ENCODE measurements at regions not wholly inside any gene's neighbourhood (a gene's known extent, or its start where the extent isn't known, plus 50 kb on each side); places are given as distances from the start of the nearest gene placed in this dataset.

DNA sequence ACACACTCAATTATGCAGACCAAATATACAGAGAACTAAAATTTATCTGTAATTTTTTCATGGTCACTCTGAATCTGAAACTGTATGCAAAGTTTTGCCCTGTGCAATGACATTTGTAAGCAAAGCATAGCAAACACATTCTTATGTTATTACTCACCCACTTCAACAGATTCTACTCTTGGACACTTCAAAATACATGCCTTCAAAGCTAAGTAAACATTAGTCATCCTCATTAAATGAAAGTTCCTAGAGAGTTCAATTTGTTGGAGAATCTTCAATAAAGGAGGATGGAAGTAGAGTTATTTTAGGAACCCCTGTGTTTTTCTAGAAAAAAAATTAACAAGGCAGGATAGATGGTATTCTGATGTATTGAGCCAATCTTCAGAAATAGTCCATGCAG lies 639.7 kb upstream of the C9orf72 start (continued):
- no peak for TF ChIP-seq TRIM24 (CRISPR knock-in tag; IDR thresholded peaks at IDR 0.05)
- no peak for TF ChIP-seq FOXP1 (IDR thresholded peaks at IDR 0.05)
- TF ChIP-seq FOXP1 (CRISPR knock-in tag; IDR thresholded peaks at IDR 0.05): 0 out of 2 replicates have a peak, but pooled peaks have one; percentile 29
- no peak for TF ChIP-seq RFXANK (CRISPR knock-in tag; IDR thresholded peaks at IDR 0.05)
- TF ChIP-seq REL (CRISPR knock-in tag; conservative IDR thresholded peaks at IDR 0.05): no peak
- TF ChIP-seq ZNF20 (CRISPR knock-in tag; IDR thresholded peaks at IDR 0.05): no peak
- no peak for TF ChIP-seq YEATS4 (CRISPR knock-in tag; IDR thresholded peaks at IDR 0.05; ENCODE audit: borderline replicate concordance)
- TF ChIP-seq ISX (CRISPR knock-in tag; conservative IDR thresholded peaks at IDR 0.05): no peak
- no peak for TF ChIP-seq ZNF674 (CRISPR knock-in tag; IDR thresholded peaks at IDR 0.05; ENCODE audit: low read depth)
- TF ChIP-seq ETV5 (CRISPR knock-in tag; IDR thresholded peaks at IDR 0.05; ENCODE audit: borderline replicate concordance): no peak
- no peak for TF ChIP-seq KAT8 (CRISPR knock-in tag; IDR thresholded peaks at IDR 0.05)
- TF ChIP-seq RBM39 (IDR thresholded peaks at IDR 0.05; ENCODE audit: low read depth, low read length, poor library complexity, severe bottlenecking): no peak
- TF ChIP-seq, protein P1, sequence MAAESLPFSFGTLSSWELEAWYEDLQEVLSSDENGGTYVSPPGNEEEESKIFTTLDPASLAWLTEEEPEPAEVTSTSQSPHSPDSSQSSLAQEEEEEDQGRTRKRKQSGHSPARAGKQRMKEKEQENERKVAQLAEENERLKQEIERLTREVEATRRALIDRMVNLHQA (CRISPR knock-in tag; IDR thresholded peaks at IDR 0.05): no peak
- peak; percentile 64 for TF ChIP-seq TBL1XR1 (IDR thresholded peaks at IDR 0.05; ENCODE audit: borderline replicate concordance, low read length, partially characterized antibody)
- no peak for TF ChIP-seq PLRG1 (conservative IDR thresholded peaks at IDR 0.05)
- TF ChIP-seq, protein P2, sequence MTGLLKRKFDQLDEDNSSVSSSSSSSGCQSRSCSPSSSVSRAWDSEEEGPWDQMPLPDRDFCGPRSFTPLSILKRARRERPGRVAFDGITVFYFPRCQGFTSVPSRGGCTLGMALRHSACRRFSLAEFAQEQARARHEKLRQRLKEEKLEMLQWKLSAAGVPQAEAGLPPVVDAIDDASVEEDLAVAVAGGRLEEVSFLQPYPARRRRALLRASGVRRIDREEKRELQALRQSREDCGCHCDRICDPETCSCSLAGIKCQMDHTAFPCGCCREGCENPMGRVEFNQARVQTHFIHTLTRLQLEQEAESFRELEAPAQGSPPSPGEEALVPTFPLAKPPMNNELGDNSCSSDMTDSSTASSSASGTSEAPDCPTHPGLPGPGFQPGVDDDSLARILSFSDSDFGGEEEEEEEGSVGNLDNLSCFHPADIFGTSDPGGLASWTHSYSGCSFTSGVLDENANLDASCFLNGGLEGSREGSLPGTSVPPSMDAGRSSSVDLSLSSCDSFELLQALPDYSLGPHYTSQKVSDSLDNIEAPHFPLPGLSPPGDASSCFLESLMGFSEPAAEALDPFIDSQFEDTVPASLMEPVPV (CRISPR knock-in tag; IDR thresholded peaks at IDR 0.05): no peak
- TF ChIP-seq, protein P3, sequence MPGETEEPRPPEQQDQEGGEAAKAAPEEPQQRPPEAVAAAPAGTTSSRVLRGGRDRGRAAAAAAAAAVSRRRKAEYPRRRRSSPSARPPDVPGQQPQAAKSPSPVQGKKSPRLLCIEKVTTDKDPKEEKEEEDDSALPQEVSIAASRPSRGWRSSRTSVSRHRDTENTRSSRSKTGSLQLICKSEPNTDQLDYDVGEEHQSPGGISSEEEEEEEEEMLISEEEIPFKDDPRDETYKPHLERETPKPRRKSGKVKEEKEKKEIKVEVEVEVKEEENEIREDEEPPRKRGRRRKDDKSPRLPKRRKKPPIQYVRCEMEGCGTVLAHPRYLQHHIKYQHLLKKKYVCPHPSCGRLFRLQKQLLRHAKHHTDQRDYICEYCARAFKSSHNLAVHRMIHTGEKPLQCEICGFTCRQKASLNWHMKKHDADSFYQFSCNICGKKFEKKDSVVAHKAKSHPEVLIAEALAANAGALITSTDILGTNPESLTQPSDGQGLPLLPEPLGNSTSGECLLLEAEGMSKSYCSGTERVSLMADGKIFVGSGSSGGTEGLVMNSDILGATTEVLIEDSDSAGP (CRISPR knock-in tag; IDR thresholded peaks at IDR 0.05; ENCODE audit: borderline replicate concordance): no peak
- TF ChIP-seq, protein P4, sequence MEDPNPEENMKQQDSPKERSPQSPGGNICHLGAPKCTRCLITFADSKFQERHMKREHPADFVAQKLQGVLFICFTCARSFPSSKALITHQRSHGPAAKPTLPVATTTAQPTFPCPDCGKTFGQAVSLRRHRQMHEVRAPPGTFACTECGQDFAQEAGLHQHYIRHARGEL (CRISPR knock-in tag; IDR thresholded peaks at IDR 0.05): no peak
- TF ChIP-seq, protein P5, sequence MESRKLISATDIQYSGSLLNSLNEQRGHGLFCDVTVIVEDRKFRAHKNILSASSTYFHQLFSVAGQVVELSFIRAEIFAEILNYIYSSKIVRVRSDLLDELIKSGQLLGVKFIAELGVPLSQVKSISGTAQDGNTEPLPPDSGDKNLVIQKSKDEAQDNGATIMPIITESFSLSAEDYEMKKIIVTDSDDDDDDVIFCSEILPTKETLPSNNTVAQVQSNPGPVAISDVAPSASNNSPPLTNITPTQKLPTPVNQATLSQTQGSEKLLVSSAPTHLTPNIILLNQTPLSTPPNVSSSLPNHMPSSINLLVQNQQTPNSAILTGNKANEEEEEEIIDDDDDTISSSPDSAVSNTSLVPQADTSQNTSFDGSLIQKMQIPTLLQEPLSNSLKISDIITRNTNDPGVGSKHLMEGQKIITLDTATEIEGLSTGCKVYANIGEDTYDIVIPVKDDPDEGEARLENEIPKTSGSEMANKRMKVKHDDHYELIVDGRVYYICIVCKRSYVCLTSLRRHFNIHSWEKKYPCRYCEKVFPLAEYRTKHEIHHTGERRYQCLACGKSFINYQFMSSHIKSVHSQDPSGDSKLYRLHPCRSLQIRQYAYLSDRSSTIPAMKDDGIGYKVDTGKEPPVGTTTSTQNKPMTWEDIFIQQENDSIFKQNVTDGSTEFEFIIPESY (CRISPR knock-in tag; IDR thresholded peaks at IDR 0.05): no peak
- TF ChIP-seq ZSCAN20 (CRISPR knock-in tag; IDR thresholded peaks at IDR 0.05; ENCODE audit: borderline replicate concordance): no peak
- TF ChIP-seq ZNF317 (CRISPR knock-in tag; IDR thresholded peaks at IDR 0.05): no peak
- TF ChIP-seq, protein P6, sequence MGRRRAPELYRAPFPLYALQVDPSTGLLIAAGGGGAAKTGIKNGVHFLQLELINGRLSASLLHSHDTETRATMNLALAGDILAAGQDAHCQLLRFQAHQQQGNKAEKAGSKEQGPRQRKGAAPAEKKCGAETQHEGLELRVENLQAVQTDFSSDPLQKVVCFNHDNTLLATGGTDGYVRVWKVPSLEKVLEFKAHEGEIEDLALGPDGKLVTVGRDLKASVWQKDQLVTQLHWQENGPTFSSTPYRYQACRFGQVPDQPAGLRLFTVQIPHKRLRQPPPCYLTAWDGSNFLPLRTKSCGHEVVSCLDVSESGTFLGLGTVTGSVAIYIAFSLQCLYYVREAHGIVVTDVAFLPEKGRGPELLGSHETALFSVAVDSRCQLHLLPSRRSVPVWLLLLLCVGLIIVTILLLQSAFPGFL (CRISPR knock-in tag; IDR thresholded peaks at IDR 0.05): no peak
- TF ChIP-seq CENPT (CRISPR knock-in tag; IDR thresholded peaks at IDR 0.05; ENCODE audit: low read depth): no peak
- no peak for TF ChIP-seq HMG20B (CRISPR knock-in tag; conservative IDR thresholded peaks at IDR 0.05)
- TF ChIP-seq, protein P7, sequence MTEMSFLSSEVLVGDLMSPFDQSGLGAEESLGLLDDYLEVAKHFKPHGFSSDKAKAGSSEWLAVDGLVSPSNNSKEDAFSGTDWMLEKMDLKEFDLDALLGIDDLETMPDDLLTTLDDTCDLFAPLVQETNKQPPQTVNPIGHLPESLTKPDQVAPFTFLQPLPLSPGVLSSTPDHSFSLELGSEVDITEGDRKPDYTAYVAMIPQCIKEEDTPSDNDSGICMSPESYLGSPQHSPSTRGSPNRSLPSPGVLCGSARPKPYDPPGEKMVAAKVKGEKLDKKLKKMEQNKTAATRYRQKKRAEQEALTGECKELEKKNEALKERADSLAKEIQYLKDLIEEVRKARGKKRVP (CRISPR knock-in tag; IDR thresholded peaks at IDR 0.05): no peak
